Caco-2 (cell line): ENCODE measurements at regions not wholly inside any gene's neighbourhood (a gene's known extent, or its start where the extent isn't known, plus 50 kb on each side); places are given as distances from the start of the nearest gene placed in this dataset.
"Not testable (repeated sequence)": the region's sequence is repeated elsewhere in the genome, so short reads cannot be mapped to it uniquely, and the experiment has no call there.

ENCODE experiments used
- BruUV-seq: library from RNA; stranded (reverse); fragments of 400-500 nt; replicated peaks from 2 replicates; lab custom pipeline; 2021; lab: Mats Ljungman, UMichigan
- CTCF ChIA-PET: fragments of 300-600 bp; sonication (Branson Sonifier 250); formaldehyde crosslinking; loops from one replicate; lab custom pipeline; 2022; ENCODE audit warnings: antibody characterized with exemption; lab: Charles Lee
- POLR2A ChIA-PET: fragments of 300-600 bp; sonication (Branson Sonifier 250); formaldehyde crosslinking; loops from one replicate; lab custom pipeline; 2022; ENCODE audit warnings: antibody characterized with exemption; lab: Charles Lee
- DNase-seq, 2 experiments: peaks; one replicate each; pipeline versions ENCODE4 v3.0.0 to v3.0.0-alpha.2; 2020 to 2022
- H3K27me3 ChIP-seq: replicated peaks from 2 replicates; pipeline ENCODE4 v1.6.0; 2011; ENCODE audit warnings: low read length; ENCODE audit not compliant: control insufficient read depth, insufficient read depth
- H3K36me3 ChIP-seq: 2 replicates; pipeline ENCODE4 v1.5.1; 2011; ENCODE audit warnings: low read length; ENCODE audit not compliant: control insufficient read depth, insufficient read depth
- H3K4me1 ChIP-seq: fragments of 250-450 bp; sonication (Bioruptor Pico); 2 replicates; pipeline ENCODE4 v1.5.1; 2020; ENCODE audit warnings: mild to moderate bottlenecking
- H3K4me3 ChIP-seq: 2 replicates; pipeline ENCODE4 v1.5.1; 2011; ENCODE audit warnings: low read depth, mild to moderate bottlenecking, control low read depth, low read length
- H3K9me3 ChIP-seq: fragments of 250-450 bp; sonication (Bioruptor Pico); 2 replicates; pipeline ENCODE4 v1.5.1; 2020; ENCODE audit warnings: mild to moderate bottlenecking, moderate library complexity
- H3K27ac Mint-ChIP-seq: one replicate; pipeline ENCODE4 v1.8.0; 2022; ENCODE audit warnings: mixed read lengths; ENCODE audit not compliant: unreplicated experiment
- H3K27me3 Mint-ChIP-seq: one replicate; pipeline ENCODE4 v1.8.0; 2022; ENCODE audit warnings: mixed read lengths; ENCODE audit not compliant: insufficient read depth, unreplicated experiment
- H3K36me3 Mint-ChIP-seq: one replicate; pipeline ENCODE4 v1.8.0; 2022; ENCODE audit warnings: mild to moderate bottlenecking, mixed read lengths; ENCODE audit not compliant: insufficient read depth, unreplicated experiment
- H3K4me1 Mint-ChIP-seq: one replicate; pipeline ENCODE4 v1.8.0; 2022; ENCODE audit warnings: low read depth, mixed read lengths; ENCODE audit not compliant: unreplicated experiment
- H3K4me3 Mint-ChIP-seq: one replicate; pipeline ENCODE4 v1.8.0; 2022; ENCODE audit warnings: mild to moderate bottlenecking, moderate library complexity, mixed read lengths; ENCODE audit not compliant: unreplicated experiment
- H3K9me3 Mint-ChIP-seq: one replicate; pipeline ENCODE4 v1.8.0; 2022; ENCODE audit warnings: mixed read lengths; ENCODE audit not compliant: unreplicated experiment
- intact Hi-C: fragments of 100-400 bp; cut with micrococcal nuclease; formaldehyde crosslinking; loops from one replicate; pipeline ENCODE4 v1.10.0; 2022; ENCODE audit not compliant: unreplicated experiment
- TF ChIP-seq, protein P1 (sequence below), 2 experiments: fragments of 200-600 bp in 1 of 2; IDR thresholded peaks; 1 replicate in 1 of 2; 2 replicates in 1 of 2; pipeline versions ENCODE4 v1.5.1 to v1.8.0; 2011 to 2022; ENCODE audit warnings: antibody characterized with exemption in 1 of 2, control low read depth in 1 of 2, inconsistent platforms in 1 of 2, low read depth in 1 of 2, low read length in 1 of 2, mild to moderate bottlenecking in 1 of 2, moderate library complexity in 1 of 2; ENCODE audit not compliant: insufficient read depth in 1 of 2, severe bottlenecking in 1 of 2, unreplicated experiment in 1 of 2

DNA sequence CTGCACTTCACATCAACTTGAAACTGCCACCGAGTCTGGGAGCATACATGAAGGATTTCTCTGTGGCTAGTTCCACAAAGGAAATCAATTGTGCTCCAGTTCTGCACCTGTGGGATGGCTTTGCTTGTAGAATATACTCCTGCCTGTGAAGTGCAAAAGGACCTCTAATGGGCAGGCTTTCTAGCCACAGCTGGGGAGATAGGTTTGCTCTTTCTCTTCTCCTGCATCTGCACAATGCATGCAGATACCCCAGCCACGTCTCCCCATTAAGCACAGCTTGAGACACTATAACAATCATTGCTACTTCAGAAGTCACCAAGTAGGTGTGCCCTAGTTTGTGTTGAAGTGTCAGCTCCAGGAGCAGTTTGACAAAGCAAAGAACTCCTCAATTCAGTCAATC is 364.6 kb downstream of the ZIC3 start:
- Histone ChIP-seq H3K36me3 (no peaks in the 10 kb centered on the region), H3K4me1 (no peaks in the 10 kb centered on the region), H3K9me3 (no peaks in the 10 kb centered on the region), H3K4me3 (no peak overlapping the region), H3K27me3 (no peaks in the 10 kb centered on the region)
- no peak overlapping the region for H3K27ac Mint-ChIP-seq
- TF ChIP-seq, protein P1, sequence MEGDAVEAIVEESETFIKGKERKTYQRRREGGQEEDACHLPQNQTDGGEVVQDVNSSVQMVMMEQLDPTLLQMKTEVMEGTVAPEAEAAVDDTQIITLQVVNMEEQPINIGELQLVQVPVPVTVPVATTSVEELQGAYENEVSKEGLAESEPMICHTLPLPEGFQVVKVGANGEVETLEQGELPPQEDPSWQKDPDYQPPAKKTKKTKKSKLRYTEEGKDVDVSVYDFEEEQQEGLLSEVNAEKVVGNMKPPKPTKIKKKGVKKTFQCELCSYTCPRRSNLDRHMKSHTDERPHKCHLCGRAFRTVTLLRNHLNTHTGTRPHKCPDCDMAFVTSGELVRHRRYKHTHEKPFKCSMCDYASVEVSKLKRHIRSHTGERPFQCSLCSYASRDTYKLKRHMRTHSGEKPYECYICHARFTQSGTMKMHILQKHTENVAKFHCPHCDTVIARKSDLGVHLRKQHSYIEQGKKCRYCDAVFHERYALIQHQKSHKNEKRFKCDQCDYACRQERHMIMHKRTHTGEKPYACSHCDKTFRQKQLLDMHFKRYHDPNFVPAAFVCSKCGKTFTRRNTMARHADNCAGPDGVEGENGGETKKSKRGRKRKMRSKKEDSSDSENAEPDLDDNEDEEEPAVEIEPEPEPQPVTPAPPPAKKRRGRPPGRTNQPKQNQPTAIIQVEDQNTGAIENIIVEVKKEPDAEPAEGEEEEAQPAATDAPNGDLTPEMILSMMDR (IDR thresholded peaks at IDR 0.05; ENCODE audit: insufficient read depth in 1 of 2, low read depth in 1 of 2, low read length in 1 of 2, severe bottlenecking in 1 of 2, unreplicated experiment in 1 of 2), result no peak
- H3K4me3 Mint-ChIP-seq, result no peak overlapping the region
- ChIA-PET POLR2A (no interaction called here), CTCF (no interaction called here)
- H3K36me3 Mint-ChIP-seq, result no peaks in the 10 kb centered on the region
- no TSS peak for BruUV-seq
- intact Hi-C loops, result no loop called here
- H3K9me3 Mint-ChIP-seq, result peaks cover 2% of the 10 kb centered on the region
- H3K27me3 Mint-ChIP-seq, result no peaks in the 10 kb centered on the region
- no peaks in the 10 kb centered on the region for H3K4me1 Mint-ChIP-seq
- DNase-seq, result no peak

DNA sequence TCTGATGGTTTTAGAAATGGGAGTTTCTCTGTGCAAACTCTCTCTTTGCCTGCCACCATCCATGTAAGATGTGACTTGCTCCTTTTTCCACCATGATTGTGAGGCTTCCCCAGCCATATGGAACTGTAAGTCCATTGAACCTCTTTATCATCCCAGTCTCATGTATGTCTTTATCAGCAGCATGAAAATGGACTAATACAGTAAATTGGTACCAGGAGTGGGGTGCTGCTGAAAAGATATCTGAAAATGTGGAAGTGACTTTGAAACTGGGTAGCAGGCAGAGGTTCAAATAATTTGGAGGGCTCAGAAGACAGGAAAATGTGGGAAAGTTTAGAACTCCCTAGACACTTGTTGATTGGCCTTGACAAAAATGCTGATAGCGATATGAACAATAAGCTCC is 368.3 kb downstream of the ZIC3 start:
- H3K36me3 ChIP-seq, DNase-seq, H3K4me1 ChIP-seq, H3K9me3 ChIP-seq, H3K27me3 ChIP-seq, H3K4me3 Mint-ChIP-seq, H3K9me3 Mint-ChIP-seq, H3K4me3 ChIP-seq, BruUV-seq, H3K36me3 Mint-ChIP-seq, POLR2A ChIA-PET, H3K4me1 Mint-ChIP-seq, H3K27me3 Mint-ChIP-seq, intact Hi-C loops, H3K27ac Mint-ChIP-seq, CTCF ChIA-PET: not testable (repeated sequence)

DNA sequence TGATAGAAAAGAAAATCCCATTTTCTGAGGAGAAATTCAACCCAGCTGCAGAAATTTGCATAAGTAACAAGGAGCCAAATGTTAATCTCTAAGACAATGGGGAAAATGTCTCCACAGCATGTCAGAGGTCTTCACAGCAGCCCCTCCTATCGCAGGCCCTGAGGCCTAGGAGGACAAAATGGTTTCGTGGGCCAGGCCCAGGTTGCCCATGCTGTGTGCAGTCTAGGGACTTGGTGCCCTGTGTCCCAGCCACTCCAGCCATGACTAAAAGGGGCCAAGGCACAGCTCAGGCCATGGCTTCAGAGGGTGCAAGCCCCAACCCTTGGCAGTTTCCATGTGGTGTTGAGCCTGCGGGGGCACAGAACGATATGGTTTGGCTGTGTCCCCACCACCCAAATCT is 369.0 kb downstream of the ZIC3 start:
- H3K27me3 Mint-ChIP-seq, DNase-seq, H3K27ac Mint-ChIP-seq, H3K36me3 ChIP-seq, H3K4me3 ChIP-seq, H3K9me3 ChIP-seq, intact Hi-C loops, CTCF ChIA-PET, H3K27me3 ChIP-seq, H3K4me1 Mint-ChIP-seq, POLR2A ChIA-PET, H3K4me1 ChIP-seq, H3K36me3 Mint-ChIP-seq, BruUV-seq, H3K4me3 Mint-ChIP-seq, H3K9me3 Mint-ChIP-seq: not testable (repeated sequence)

DNA sequence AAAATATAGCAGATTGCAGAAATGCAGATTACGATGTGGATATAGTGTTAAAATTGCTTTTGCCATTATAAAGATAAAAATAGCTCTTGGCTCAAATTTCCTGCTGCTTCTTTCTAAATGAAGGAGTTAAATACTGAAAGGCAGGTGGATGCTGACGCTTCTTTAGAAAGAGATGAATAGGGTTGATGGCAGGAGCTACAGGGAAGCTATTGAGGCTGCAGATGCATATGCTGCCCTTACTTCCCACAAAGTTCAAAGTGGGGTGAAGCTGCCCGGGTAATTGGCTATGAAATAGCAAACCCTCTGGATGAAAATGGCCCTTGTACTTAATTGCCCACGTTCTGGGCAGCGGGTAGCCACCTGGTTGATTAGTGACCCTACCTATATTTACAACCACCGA is 379.5 kb downstream of the ZIC3 start:
- H3K4me3 Mint-ChIP-seq, result no peak overlapping the region
- H3K27me3 ChIP-seq, result no peaks in the 10 kb centered on the region
- no peak for DNase-seq
- no peaks in the 10 kb centered on the region for H3K27me3 Mint-ChIP-seq
- no peaks in the 10 kb centered on the region for H3K36me3 Mint-ChIP-seq
- H3K9me3 Mint-ChIP-seq, result no peaks in the 10 kb centered on the region
- ChIA-PET POLR2A (no interaction called here), CTCF (no interaction called here)
- no peak overlapping the region for H3K4me3 ChIP-seq
- no peaks in the 10 kb centered on the region for H3K36me3 ChIP-seq
- no peaks in the 10 kb centered on the region for H3K4me1 Mint-ChIP-seq
- no peak overlapping the region for H3K27ac Mint-ChIP-seq
- no peaks in the 10 kb centered on the region for H3K9me3 ChIP-seq
- TF ChIP-seq, protein P1 (IDR thresholded peaks at IDR 0.05; ENCODE audit: insufficient read depth in 1 of 2, low read depth in 1 of 2, low read length in 1 of 2, severe bottlenecking in 1 of 2, unreplicated experiment in 1 of 2), result no peak
- no TSS peak for BruUV-seq
- no peaks in the 10 kb centered on the region for H3K4me1 ChIP-seq
- intact Hi-C loops, result no loop called here
